AG09319 (cell line): ENCODE measurements at regions not wholly inside any gene's neighbourhood (a gene's known extent, or its start where the extent isn't known, plus 50 kb on each side); places are given as distances from the start of the nearest gene placed in this dataset.
A peak's percentile ranks its signal among the peaks of the same experiment; 100 is the strongest.

Experiments
- DNase-seq: peaks from one replicate; pipeline ENCODE4 v3.0.0-alpha.2; 2010; ENCODE audit warnings: low read depth; ENCODE audit errors: extremely low read depth
- CTCF ChIP-seq: IDR thresholded peaks from 2 replicates; pipeline ENCODE4 v1.5.1; 2011; ENCODE audit warnings: low read depth, mild to moderate bottlenecking, inconsistent platforms, low read length, moderate library complexity

DNA sequence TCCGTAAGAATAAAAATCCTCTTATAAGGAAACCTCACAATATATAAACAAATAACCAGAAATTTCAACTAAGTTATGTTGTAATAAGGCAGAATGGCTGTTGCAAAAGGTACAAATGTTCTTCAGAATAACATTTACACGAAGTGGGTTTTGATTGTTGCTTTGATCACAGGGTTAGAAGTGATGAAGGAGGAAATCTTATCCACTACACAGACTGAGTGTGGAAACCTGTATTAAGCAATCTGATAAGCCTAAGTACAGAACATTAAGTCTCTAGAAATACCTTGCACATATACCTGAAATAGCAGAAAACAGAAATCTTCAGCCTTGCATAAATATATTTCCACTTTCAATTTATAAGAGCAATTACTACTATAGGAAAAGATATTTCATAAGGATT is 251.9 kb downstream of the ETV1 start:
- TF ChIP-seq CTCF: no peak
- no peak for DNase-seq

DNA sequence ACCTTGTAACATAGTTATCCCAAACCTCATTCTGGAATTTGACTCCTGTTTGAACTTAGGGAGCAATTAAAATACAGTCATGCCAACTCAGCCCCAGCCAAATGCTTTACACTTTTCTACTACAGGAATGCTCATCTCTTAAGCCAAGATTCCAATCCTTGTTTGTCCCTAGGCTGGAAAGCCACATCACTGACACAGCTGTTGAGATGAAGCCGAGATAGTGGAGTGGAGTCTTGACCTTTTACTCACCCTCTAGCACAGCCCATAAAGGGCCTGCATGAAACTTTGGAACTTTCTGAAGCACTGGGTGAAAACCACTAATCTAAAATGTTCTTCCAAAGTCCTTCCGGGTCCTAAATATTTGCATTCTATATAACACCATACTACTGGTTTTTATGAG is 247.3 kb downstream of the ETV1 start:
- peak; percentile 44 for DNase-seq
- no peak for TF ChIP-seq CTCF

DNA sequence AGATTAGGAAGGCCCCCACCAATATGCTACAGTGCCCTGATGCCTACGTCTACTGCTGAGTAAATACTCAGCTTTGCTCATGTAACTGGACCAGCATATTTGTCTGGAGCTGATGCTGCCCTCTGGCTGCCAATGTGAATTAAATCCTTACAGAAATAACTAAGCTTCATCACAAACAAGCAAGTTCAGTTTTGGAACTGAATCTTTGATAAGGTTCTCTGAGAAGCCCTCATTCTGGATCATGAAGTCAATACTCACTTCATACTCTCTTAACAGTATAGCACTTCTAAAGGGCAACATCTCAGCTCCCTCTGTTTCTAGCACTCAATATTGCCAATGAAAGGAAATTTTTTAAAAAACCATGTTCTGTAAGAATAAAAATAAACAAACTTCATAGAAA is 246.7 kb downstream of the ETV1 start:
- DNase-seq: peak; percentile 38
- peak; percentile 45 for TF ChIP-seq CTCF

DNA sequence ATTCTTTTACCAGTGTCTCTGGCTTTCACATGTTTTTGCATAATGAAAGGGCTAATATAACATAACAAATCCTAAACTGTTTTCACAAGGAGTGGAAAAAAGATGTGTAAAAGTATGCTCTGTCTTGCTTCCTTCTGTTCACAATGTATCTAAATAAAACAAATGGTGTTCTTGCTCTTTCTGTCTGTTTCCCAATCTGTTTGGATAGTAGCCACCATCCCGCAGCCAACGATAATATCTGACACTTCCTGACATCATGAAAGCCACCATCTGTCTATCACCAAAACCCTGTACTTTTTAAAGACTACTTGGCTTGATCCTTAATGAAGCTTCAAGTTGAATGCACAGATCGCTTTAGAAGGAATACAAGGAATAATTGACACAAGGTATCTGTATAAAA is 246.2 kb downstream of the ETV1 start:
- no peak for TF ChIP-seq CTCF
- no peak for DNase-seq

GRCh38 chr7:13745530-13745929 is 243.9 kb downstream of the ETV1 start:
- DNase-seq: no peak

DNA sequence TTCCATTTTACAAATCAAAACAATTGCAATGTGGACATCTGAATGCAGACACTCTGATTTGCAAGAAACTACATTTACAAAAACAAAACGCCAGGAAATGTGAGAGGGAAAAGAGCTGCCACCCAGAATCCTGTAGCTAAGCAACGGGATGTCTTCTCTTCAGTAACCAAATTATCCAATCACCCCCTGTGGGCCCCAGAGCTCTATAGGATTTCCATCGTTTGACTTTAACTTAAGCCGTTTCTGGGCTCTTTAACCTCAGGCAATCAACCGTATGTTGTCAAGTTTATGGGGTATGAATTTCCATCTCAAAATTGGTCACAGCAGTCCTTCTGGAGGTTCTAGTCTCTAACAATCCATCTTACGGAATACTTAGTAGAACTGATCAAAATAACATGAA is 240.5 kb downstream of the ETV1 start:
- DNase-seq: no peak
- no peak for TF ChIP-seq CTCF

More at GRCh38 chr7:13745530-13745929, 243.9 kb downstream of the ETV1 start:
- TF ChIP-seq CTCF: no peak

- no peak for DNase-seq
- no peak for TF ChIP-seq CTCF
Measured at GRCh38 chr7:13749636-13750035, 239.8 kb downstream of the ETV1 start.
